Activated naive CD8-positive, alpha-beta T cell treated with anti-CD3 and anti-CD28 coated beads for 36 hours (primary cell): ENCODE measurements at regions not wholly inside any gene's neighbourhood (a gene's known extent, or its start where the extent isn't known, plus 50 kb on each side); places are given as distances from the start of the nearest gene placed in this dataset.

ENCODE experiments used
- DNase-seq: peaks from one replicate; pipeline ENCODE4 v3.0.0; 2021
- H3K27ac Mint-ChIP-seq: one replicate; pipeline ENCODE4 v1.8.0; 2022; ENCODE audit warnings: mild to moderate bottlenecking, moderate library complexity, mixed read lengths
- H3K27me3 Mint-ChIP-seq: one replicate; pipeline ENCODE4 v1.8.0; 2022; ENCODE audit warnings: mild to moderate bottlenecking, mixed read lengths
- H3K36me3 Mint-ChIP-seq: one replicate; pipeline ENCODE4 v1.8.0; 2021; ENCODE audit warnings: mild to moderate bottlenecking, mixed read lengths
- H3K4me1 Mint-ChIP-seq: one replicate; pipeline ENCODE4 v1.8.0; 2021; ENCODE audit warnings: mixed read lengths
- H3K4me3 Mint-ChIP-seq: one replicate; pipeline ENCODE4 v1.8.0; 2022; ENCODE audit warnings: mild to moderate bottlenecking, moderate library complexity, mixed read lengths
- H3K9me3 Mint-ChIP-seq: one replicate; pipeline ENCODE4 v1.8.0; 2022; ENCODE audit warnings: mixed read lengths

GRCh38 chr13:104871456-104871855, 1664.0 kb downstream of the EFNB2 start:
- Mint-ChIP-seq H3K9me3 (peaks cover 9% of the 10 kb centered on the region), H3K4me3 (no peak overlapping the region), H3K36me3 (no peaks in the 10 kb centered on the region), H3K4me1 (peaks cover 17% of the 10 kb centered on the region), H3K27me3 (no peaks in the 10 kb centered on the region), H3K27ac (no peak overlapping the region)
- no peak for DNase-seq

GRCh38 chr13:104869501-104869900, 1666.0 kb downstream of the EFNB2 start:
- no peak for DNase-seq
- Mint-ChIP-seq H3K4me3 (no peak overlapping the region), H3K4me1 (peaks cover 6% of the 10 kb centered on the region), H3K27ac (no peak overlapping the region), H3K27me3 (no peaks in the 10 kb centered on the region), H3K36me3 (no peaks in the 10 kb centered on the region), H3K9me3 (peaks cover 8% of the 10 kb centered on the region)

- H3K27ac Mint-ChIP-seq, result no peak overlapping the region
- H3K9me3 Mint-ChIP-seq, result peaks cover 8% of the 10 kb centered on the region
- no peaks in the 10 kb centered on the region for H3K27me3 Mint-ChIP-seq
- no peak for DNase-seq
- no peak overlapping the region for H3K4me3 Mint-ChIP-seq
- H3K36me3 Mint-ChIP-seq, result no peaks in the 10 kb centered on the region
- H3K4me1 Mint-ChIP-seq, result peaks cover 5% of the 10 kb centered on the region
These were observed 1666.7 kb downstream of the EFNB2 start for GRCh38 chr13:104868806-104869205.

GRCh38 chr13:104855581-104855980, 1679.9 kb downstream of the EFNB2 start:
- Mint-ChIP-seq H3K9me3 (no peaks in the 10 kb centered on the region), H3K27ac (no peak overlapping the region), H3K4me3 (no peak overlapping the region), H3K4me1 (no peaks in the 10 kb centered on the region), H3K27me3 (no peaks in the 10 kb centered on the region), H3K36me3 (no peaks in the 10 kb centered on the region)
- no peak for DNase-seq

- H3K27ac Mint-ChIP-seq, result no peak overlapping the region
- H3K4me1 Mint-ChIP-seq, result no peaks in the 10 kb centered on the region
- DNase-seq, result no peak
- H3K36me3 Mint-ChIP-seq, result no peaks in the 10 kb centered on the region
- no peak overlapping the region for H3K4me3 Mint-ChIP-seq
- H3K9me3 Mint-ChIP-seq, result no peaks in the 10 kb centered on the region
- H3K27me3 Mint-ChIP-seq, result no peaks in the 10 kb centered on the region
These were observed 1680.8 kb downstream of the EFNB2 start for GRCh38 chr13:104854698-104855097.

- Mint-ChIP-seq H3K4me1 (no peaks in the 10 kb centered on the region), H3K9me3 (no peaks in the 10 kb centered on the region), H3K27ac (no peak overlapping the region), H3K27me3 (no peaks in the 10 kb centered on the region), H3K4me3 (no peak overlapping the region), H3K36me3 (no peaks in the 10 kb centered on the region)
- no peak for DNase-seq
These were observed 1681.5 kb downstream of the EFNB2 start for GRCh38 chr13:104854007-104854406.

- H3K4me1 Mint-ChIP-seq, result no peaks in the 10 kb centered on the region
- no peak overlapping the region for H3K4me3 Mint-ChIP-seq
- DNase-seq, result no peak
These were observed 1687.5 kb downstream of the EFNB2 start for GRCh38 chr13:104847922-104848321.

GRCh38 chr13:104843401-104843800, 1692.1 kb downstream of the EFNB2 start:
- H3K4me1 Mint-ChIP-seq, result no peaks in the 10 kb centered on the region
- no peaks in the 10 kb centered on the region for H3K9me3 Mint-ChIP-seq
- no peak overlapping the region for H3K4me3 Mint-ChIP-seq
- H3K36me3 Mint-ChIP-seq, result no peaks in the 10 kb centered on the region
- H3K27me3 Mint-ChIP-seq, result no peaks in the 10 kb centered on the region
- no peak overlapping the region for H3K27ac Mint-ChIP-seq
- DNase-seq, result no peak

More at GRCh38 chr13:104847922-104848321, 1687.5 kb downstream of the EFNB2 start:
- Mint-ChIP-seq H3K9me3 (no peaks in the 10 kb centered on the region), H3K27ac (no peak overlapping the region), H3K27me3 (no peaks in the 10 kb centered on the region), H3K36me3 (no peaks in the 10 kb centered on the region)

- Mint-ChIP-seq H3K4me3 (no peak overlapping the region), H3K4me1 (no peaks in the 10 kb centered on the region), H3K27me3 (no peaks in the 10 kb centered on the region), H3K9me3 (no peaks in the 10 kb centered on the region), H3K36me3 (no peaks in the 10 kb centered on the region), H3K27ac (no peak overlapping the region)
- no peak for DNase-seq
These were observed 1694.4 kb downstream of the EFNB2 start for GRCh38 chr13:104841110-104841509.

- Mint-ChIP-seq H3K27me3 (no peaks in the 10 kb centered on the region), H3K27ac (no peak overlapping the region), H3K9me3 (no peaks in the 10 kb centered on the region), H3K4me3 (no peak overlapping the region), H3K4me1 (no peaks in the 10 kb centered on the region), H3K36me3 (no peaks in the 10 kb centered on the region)
- no peak for DNase-seq
These were observed 1697.7 kb downstream of the EFNB2 start for GRCh38 chr13:104837756-104838155.

GRCh38 chr13:104833221-104833620, 1702.2 kb downstream of the EFNB2 start:
- no peak overlapping the region for H3K4me3 Mint-ChIP-seq
- no peaks in the 10 kb centered on the region for H3K36me3 Mint-ChIP-seq
- H3K4me1 Mint-ChIP-seq, result no peaks in the 10 kb centered on the region
- no peak for DNase-seq
- H3K9me3 Mint-ChIP-seq, result no peaks in the 10 kb centered on the region
- H3K27ac Mint-ChIP-seq, result no peak overlapping the region
- no peaks in the 10 kb centered on the region for H3K27me3 Mint-ChIP-seq

- no peak overlapping the region for H3K4me3 Mint-ChIP-seq
- DNase-seq, result no peak
- H3K4me1 Mint-ChIP-seq, result no peaks in the 10 kb centered on the region
- peaks cover under 1% of the 10 kb centered on the region for H3K9me3 Mint-ChIP-seq
- H3K36me3 Mint-ChIP-seq, result no peaks in the 10 kb centered on the region
- H3K27me3 Mint-ChIP-seq, result peaks cover 2% of the 10 kb centered on the region
- no peak overlapping the region for H3K27ac Mint-ChIP-seq
These were observed 1703.2 kb downstream of the EFNB2 start for GRCh38 chr13:104832231-104832630.

- Mint-ChIP-seq H3K27me3 (peaks cover 3% of the 10 kb centered on the region), H3K4me1 (no peaks in the 10 kb centered on the region), H3K36me3 (no peaks in the 10 kb centered on the region), H3K27ac (no peak overlapping the region), H3K4me3 (no peak overlapping the region), H3K9me3 (peaks cover 3% of the 10 kb centered on the region)
- no peak for DNase-seq
These were observed 1703.6 kb downstream of the EFNB2 start for GRCh38 chr13:104831831-104832230.

GRCh38 chr13:104823709-104824108, 1711.8 kb downstream of the EFNB2 start:
- H3K27me3 Mint-ChIP-seq, result peaks cover 3% of the 10 kb centered on the region
- H3K4me3 Mint-ChIP-seq, result no peak overlapping the region
- H3K27ac Mint-ChIP-seq, result no peak overlapping the region
- peaks cover 3% of the 10 kb centered on the region for H3K9me3 Mint-ChIP-seq
- no peaks in the 10 kb centered on the region for H3K4me1 Mint-ChIP-seq
- DNase-seq, result no peak
- H3K36me3 Mint-ChIP-seq, result no peaks in the 10 kb centered on the region

- Mint-ChIP-seq H3K36me3 (no peaks in the 10 kb centered on the region), H3K27ac (no peak overlapping the region), H3K4me1 (no peaks in the 10 kb centered on the region), H3K9me3 (peaks cover 3% of the 10 kb centered on the region), H3K27me3 (peaks cover 3% of the 10 kb centered on the region), H3K4me3 (no peak overlapping the region)
- DNase-seq, result no peak
These were observed 1712.4 kb downstream of the EFNB2 start for GRCh38 chr13:104823071-104823470.

GRCh38 chr13:104817271-104817670, 1718.2 kb downstream of the EFNB2 start:
- no peak overlapping the region for H3K27ac Mint-ChIP-seq
- H3K4me1 Mint-ChIP-seq, result no peaks in the 10 kb centered on the region
- H3K36me3 Mint-ChIP-seq, result no peaks in the 10 kb centered on the region

GRCh38 chr13:104816726-104817125, 1718.7 kb downstream of the EFNB2 start:
- Mint-ChIP-seq H3K9me3 (peaks cover 2% of the 10 kb centered on the region), H3K27ac (no peak overlapping the region), H3K4me1 (no peaks in the 10 kb centered on the region), H3K27me3 (peaks cover 3% of the 10 kb centered on the region), H3K4me3 (no peak overlapping the region), H3K36me3 (no peaks in the 10 kb centered on the region)
- no peak for DNase-seq

More at GRCh38 chr13:104817271-104817670, 1718.2 kb downstream of the EFNB2 start:
- no peak for DNase-seq
- Mint-ChIP-seq H3K27me3 (peaks cover 3% of the 10 kb centered on the region), H3K9me3 (peaks cover 2% of the 10 kb centered on the region), H3K4me3 (no peak overlapping the region)
